Uterus (tissue), 3 donors: ENCODE measurements at regions not wholly inside any gene's neighbourhood (a gene's known extent, or its start where the extent isn't known, plus 50 kb on each side); places are given as distances from the start of the nearest gene placed in this dataset.

ENCODE experiments used
- DNase-seq, 2 donors: peaks; one replicate each; pipeline ENCODE4 v3.0.0-alpha.2; 2019 to 2020
- H3K27ac ChIP-seq, 2 donors: fragments of 200-600 bp; sonication (generic); 1 replicate in 1 of 2; 2 replicates in 1 of 2; pipeline ENCODE4 v1.5.1; 2016 to 2018
- H3K27me3 ChIP-seq, 2 donors: fragments of 200-600 bp; sonication (generic); one replicate each; pipeline ENCODE4 v1.5.1; 2018 to 2019; ENCODE audit warnings: control low read depth in 1 of 2
- H3K36me3 ChIP-seq, 2 donors: fragments of 200-600 bp; sonication (generic); one replicate each; pipeline ENCODE4 v1.5.1; 2019; ENCODE audit warnings: control low read depth in 1 of 2
- H3K4me1 ChIP-seq, 2 donors: fragments of 200-600 bp; sonication (generic); one replicate each; pipeline ENCODE4 v1.5.1; 2018 to 2019; ENCODE audit warnings: control low read depth in 1 of 2
- H3K4me3 ChIP-seq, 2 donors: fragments of 200-600 bp; sonication (generic); 1 replicate in 1 of 2; 2 replicates in 1 of 2; pipeline ENCODE4 v1.5.1; 2018 to 2019; ENCODE audit warnings: mild to moderate bottlenecking in 1 of 2
- H3K9me3 ChIP-seq, 2 donors: fragments of 200-600 bp; sonication (generic); one replicate each; pipeline ENCODE4 v1.5.1; 2019; ENCODE audit warnings: control low read depth in 1 of 2
- CTCF ChIP-seq, 4 experiments: fragments of 200-600 bp in 2 of 4; fragments of 450-650 bp in 2 of 4; sonication (generic) in 2 of 4; IDR thresholded peaks; one replicate each; pipeline ENCODE4 v1.5.1; 2016 to 2019; ENCODE audit warnings: antibody characterized with exemption in 4 of 4, mild to moderate bottlenecking in 2 of 4, moderate library complexity in 1 of 4
- POLR2A ChIP-seq, 2 donors: fragments of 450-650 bp; IDR thresholded peaks; one replicate each; pipeline ENCODE4 v1.6.1; 2016; ENCODE audit warnings: antibody characterized with exemption in 2 of 2, mild to moderate bottlenecking in 1 of 2, moderate library complexity in 1 of 2
- intact Hi-C: fragments of 100-400 bp; cut with DNase I; formaldehyde crosslinking; loops from one replicate; pipeline ENCODE4 v1.15.1; 2023; ENCODE audit warnings: low total_unique reads
- donor health status: DM: yes; HTN: yes; CAD: no.

GRCh38 chr6:110552901-110553641 is 76.7 kb upstream of the SLC22A16 start:
- no peak for TF ChIP-seq POLR2A (IDR thresholded peaks at IDR 0.05)
- no peaks in the 10 kb centered on the region for H3K27me3 ChIP-seq
- no peak for DNase-seq
- H3K4me1 ChIP-seq: no peaks in the 10 kb centered on the region
- H3K9me3 ChIP-seq: no peaks in the 10 kb centered on the region
- no peak overlapping the region for H3K4me3 ChIP-seq
- H3K36me3 ChIP-seq: no peaks in the 10 kb centered on the region
- intact Hi-C loops: no loop called here
- H3K27ac ChIP-seq: no peak overlapping the region

GRCh38 chr6:110552076-110552475 is 75.7 kb upstream of the SLC22A16 start:
- Histone ChIP-seq H3K27ac (no peak overlapping the region), H3K9me3 (no peaks in the 10 kb centered on the region), H3K36me3 (no peaks in the 10 kb centered on the region), H3K27me3 (no peaks in the 10 kb centered on the region), H3K4me3 (no peak overlapping the region), H3K4me1 (no peaks in the 10 kb centered on the region)
- TF ChIP-seq POLR2A (IDR thresholded peaks at IDR 0.05): no peak
- TF ChIP-seq CTCF (IDR thresholded peaks at IDR 0.05): no peak
- intact Hi-C loops: no loop called here
- DNase-seq: no peak

- no peaks in the 10 kb centered on the region for H3K9me3 ChIP-seq
- no peaks in the 10 kb centered on the region for H3K36me3 ChIP-seq
- no peaks in the 10 kb centered on the region for H3K27me3 ChIP-seq
- DNase-seq: no peak
- H3K4me3 ChIP-seq: no peak overlapping the region
- TF ChIP-seq CTCF (IDR thresholded peaks at IDR 0.05) (no peak), POLR2A (IDR thresholded peaks at IDR 0.05) (no peak)
- no peaks in the 10 kb centered on the region for H3K4me1 ChIP-seq
- intact Hi-C loops: no loop called here
- H3K27ac ChIP-seq: no peak overlapping the region
Observed at GRCh38 chr6:110551088-110551487, 74.7 kb upstream of the SLC22A16 start.

- no peaks in the 10 kb centered on the region for H3K4me1 ChIP-seq
- intact Hi-C loops: no loop called here
- no peak for TF ChIP-seq POLR2A (IDR thresholded peaks at IDR 0.05)
- TF ChIP-seq CTCF (IDR thresholded peaks at IDR 0.05): no peak
- H3K27ac ChIP-seq: no peak overlapping the region
- DNase-seq: no peak
- H3K27me3 ChIP-seq: no peaks in the 10 kb centered on the region
- no peaks in the 10 kb centered on the region for H3K9me3 ChIP-seq
- H3K36me3 ChIP-seq: no peaks in the 10 kb centered on the region
- no peak overlapping the region for H3K4me3 ChIP-seq
Observed at GRCh38 chr6:110550353-110550752, 73.9 kb upstream of the SLC22A16 start.

GRCh38 chr6:110549277-110549676 is 72.9 kb upstream of the SLC22A16 start:
- TF ChIP-seq CTCF (IDR thresholded peaks at IDR 0.05) (no peak), POLR2A (IDR thresholded peaks at IDR 0.05) (no peak)
- Histone ChIP-seq H3K36me3 (no peaks in the 10 kb centered on the region), H3K4me3 (no peak overlapping the region), H3K4me1 (no peaks in the 10 kb centered on the region), H3K27me3 (no peaks in the 10 kb centered on the region), H3K9me3 (no peaks in the 10 kb centered on the region), H3K27ac (no peak overlapping the region)
- DNase-seq: no peak
- intact Hi-C loops: no loop called here
